Subcutaneous abdominal adipose tissue (tissue), 5 donors: ENCODE measurements at regions not wholly inside any gene's neighbourhood (a gene's known extent, or its start where the extent isn't known, plus 50 kb on each side); places are given as distances from the start of the nearest gene placed in this dataset.

Source experiments
- H3K27ac ChIP-seq: one replicate; pipeline ENCODE4 v1.7.0; 2013; ENCODE audit warnings: low read depth, mild to moderate bottlenecking, inconsistent platforms, low read length, moderate library complexity
- H3K27me3 ChIP-seq, 5 donors: one replicate each; pipeline ENCODE4 v1.7.0; 2013; ENCODE audit warnings: low read length in 5 of 5, inconsistent platforms in 1 of 5; ENCODE audit not compliant: control insufficient read depth in 5 of 5, insufficient read depth in 4 of 5
- H3K36me3 ChIP-seq, 5 donors: one replicate each; pipeline ENCODE4 v1.7.0; 2013; ENCODE audit warnings: low read length in 5 of 5; ENCODE audit not compliant: control insufficient read depth in 5 of 5, insufficient read depth in 5 of 5
- H3K4me1 ChIP-seq, 5 donors: one replicate each; pipeline ENCODE4 v1.7.0; 2013; ENCODE audit warnings: low read length in 5 of 5, mild to moderate bottlenecking in 3 of 5, moderate library complexity in 1 of 5; ENCODE audit not compliant: control insufficient read depth in 5 of 5, insufficient read depth in 5 of 5
- H3K4me3 ChIP-seq, 5 donors: one replicate each; pipeline ENCODE4 v1.7.0; 2013; ENCODE audit warnings: low read length in 5 of 5, low read depth in 1 of 5
- H3K9ac ChIP-seq, 5 donors: one replicate each; pipeline ENCODE4 v1.7.0; 2013; ENCODE audit warnings: low read length in 5 of 5, mild to moderate bottlenecking in 4 of 5, moderate library complexity in 3 of 5
- H3K9me3 ChIP-seq, 5 donors: one replicate each; pipeline ENCODE4 v1.7.0; 2013; ENCODE audit warnings: low read length in 5 of 5; ENCODE audit not compliant: control insufficient read depth in 5 of 5
- donor health status: healthy.
- donor health status: healthy.
- donor health status: healthy.
- donor health status: healthy.
- donor health status: healthy.

DNA sequence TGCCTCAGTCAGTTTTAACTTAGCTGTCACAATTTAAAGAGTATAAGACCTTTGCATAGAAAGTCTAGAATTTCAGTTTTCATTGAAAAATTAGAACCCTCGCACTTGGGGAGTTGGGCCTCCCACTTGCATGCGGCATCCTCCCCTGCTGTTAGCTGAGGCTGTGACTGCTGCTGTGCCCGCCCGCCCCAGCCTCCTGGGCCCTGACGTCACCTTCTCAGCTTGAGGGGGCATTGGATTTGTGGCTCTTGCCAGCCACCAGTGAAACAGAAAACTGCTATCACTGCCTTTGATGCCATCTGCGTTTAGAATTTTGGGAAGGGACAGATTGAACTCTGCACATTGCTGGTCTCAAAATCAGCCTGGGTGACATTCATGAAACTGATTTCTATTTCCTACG, 108.7 kb downstream of the CTTN start:
- Histone ChIP-seq H3K36me3 (no peaks in the 10 kb centered on the region), H3K4me1 (peaks cover 0 to 4% (median 0%) of the 10 kb centered on the region in 5 donors), H3K27me3 (peaks cover 0 to 6% (median 0%) of the 10 kb centered on the region in 5 donors), H3K27ac (no peak overlapping the region), H3K4me3 (no peak overlapping the region), H3K9me3 (peaks cover 2 to 14% (median 8%) of the 10 kb centered on the region in 5 donors), H3K9ac (no peak overlapping the region)

DNA sequence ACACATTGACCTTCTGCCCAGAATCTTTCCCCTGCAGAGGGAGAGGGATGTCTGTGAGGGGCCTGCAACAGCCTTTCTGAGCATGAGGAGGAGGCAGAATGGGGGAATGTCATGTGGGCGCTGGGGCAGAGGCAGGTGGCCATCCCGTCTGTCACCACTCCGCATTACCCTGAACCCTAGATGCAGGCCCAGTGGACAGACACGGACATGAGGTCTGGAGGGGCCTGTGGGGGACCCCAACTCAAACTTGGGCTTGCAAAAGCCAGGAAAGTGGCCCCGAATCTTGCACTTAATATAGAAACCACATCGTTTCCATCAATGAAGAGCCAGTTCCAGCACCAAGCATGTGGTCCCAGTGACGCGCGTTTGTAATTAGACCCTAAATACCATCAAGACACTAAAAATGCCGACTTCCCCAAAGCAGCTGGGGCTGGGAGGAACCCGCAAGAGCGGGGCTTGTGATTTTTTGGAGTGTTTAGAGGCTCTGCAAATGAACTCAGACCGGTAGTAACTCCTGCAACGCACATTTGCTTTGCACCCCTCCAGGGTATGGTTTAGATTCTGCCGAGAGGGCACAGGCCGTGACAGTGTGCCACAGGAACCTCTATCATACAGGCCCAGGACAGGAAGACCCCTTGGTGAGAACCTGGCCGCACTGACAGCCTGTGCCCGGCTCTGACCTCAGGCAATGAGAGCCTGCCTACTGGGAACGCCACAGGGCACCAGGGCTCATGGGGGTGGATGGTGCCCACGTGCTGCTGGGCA, 109.3 kb downstream of the CTTN start:
- Histone ChIP-seq H3K9ac (no peak overlapping the region), H3K4me1 (peaks cover 0 to 4% (median 0%) of the 10 kb centered on the region in 5 donors), H3K36me3 (no peaks in the 10 kb centered on the region), H3K27me3 (peaks cover 0 to 6% (median 0%) of the 10 kb centered on the region in 5 donors), H3K4me3 (no peak overlapping the region), H3K27ac (no peak overlapping the region), H3K9me3 (peaks cover 3 to 21% (median 15%) of the 10 kb centered on the region in 5 donors)

DNA sequence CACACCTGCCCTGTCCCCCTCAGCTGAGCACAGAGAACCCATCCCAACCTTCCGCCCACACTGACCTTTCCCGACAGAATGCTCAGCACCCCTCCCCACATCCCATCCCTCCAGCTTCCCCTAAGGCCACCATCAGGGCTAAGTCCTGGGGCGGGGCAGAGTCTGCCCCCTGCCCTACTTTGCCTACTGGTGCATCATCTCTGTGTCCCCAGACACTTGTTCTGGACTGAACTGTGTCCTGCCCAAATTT, 109.8 kb downstream of the CTTN start:
- H3K9ac ChIP-seq: no peak overlapping the region
- H3K27ac ChIP-seq: no peak overlapping the region
- peaks cover 0 to 6% (median 0%) of the 10 kb centered on the region in 5 donors for H3K27me3 ChIP-seq
- peaks cover 8 to 26% (median 19%) of the 10 kb centered on the region in 5 donors for H3K9me3 ChIP-seq
- peaks cover 0 to 4% (median 0%) of the 10 kb centered on the region in 5 donors for H3K4me1 ChIP-seq
- no peak overlapping the region for H3K4me3 ChIP-seq
- H3K36me3 ChIP-seq: no peaks in the 10 kb centered on the region

DNA sequence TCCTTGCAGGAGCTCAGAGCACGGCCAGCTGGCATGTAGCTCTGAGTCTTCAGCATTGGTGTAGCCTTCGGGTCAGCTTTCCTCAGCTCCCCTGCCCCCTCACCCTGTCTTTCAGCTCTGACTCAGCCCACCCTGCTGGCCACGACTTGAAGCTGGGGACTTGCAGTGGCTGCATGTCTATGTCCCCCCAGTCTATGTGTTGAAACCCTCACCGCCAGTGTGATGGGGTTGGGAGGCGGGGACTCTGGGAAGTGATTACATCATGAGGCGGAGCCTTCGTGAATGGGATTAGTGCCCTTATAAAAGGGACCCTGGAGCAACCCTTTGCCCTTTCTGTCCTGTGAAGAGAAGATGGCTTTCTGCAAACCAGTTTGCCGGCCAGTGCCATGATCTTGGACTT, 111.1 kb downstream of the CTTN start:
- H3K27ac ChIP-seq: no peak overlapping the region
- H3K36me3 ChIP-seq: no peaks in the 10 kb centered on the region
- H3K4me1 ChIP-seq: peaks cover 0 to 4% (median 0%) of the 10 kb centered on the region in 5 donors
- H3K9ac ChIP-seq: no peak overlapping the region
- peaks cover 13 to 33% (median 26%) of the 10 kb centered on the region in 5 donors for H3K9me3 ChIP-seq
- peaks cover 0 to 6% (median 0%) of the 10 kb centered on the region in 5 donors for H3K27me3 ChIP-seq
- H3K4me3 ChIP-seq: no peak overlapping the region

DNA sequence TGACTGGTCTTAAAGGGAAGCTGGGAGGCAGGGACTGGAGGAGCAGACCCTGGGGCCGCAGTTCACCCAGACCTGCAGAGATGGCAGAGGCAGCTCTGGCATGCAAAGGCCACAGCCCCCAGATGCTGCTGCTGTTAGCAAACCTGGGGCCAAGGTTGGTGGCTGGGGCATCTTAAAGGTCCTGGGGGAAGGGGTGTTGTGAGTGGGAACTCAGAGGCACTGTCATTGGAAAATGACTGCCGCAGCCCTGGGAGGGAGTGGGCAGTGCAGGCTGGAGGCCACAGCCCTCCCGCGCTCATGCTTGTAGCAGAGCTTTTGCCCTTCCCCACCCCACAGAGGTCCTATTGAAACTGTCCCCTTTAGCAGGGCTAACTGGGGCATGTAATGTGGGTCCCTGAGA, 111.8 kb downstream of the CTTN start:
- Histone ChIP-seq H3K27ac (no peak overlapping the region), H3K9ac (no peak overlapping the region), H3K36me3 (no peaks in the 10 kb centered on the region), H3K9me3 (peaks cover 13 to 33% (median 26%) of the 10 kb centered on the region in 5 donors), H3K4me3 (no peak overlapping the region), H3K4me1 (peaks cover 0 to 4% (median 0%) of the 10 kb centered on the region in 5 donors), H3K27me3 (peaks cover 0 to 6% (median 0%) of the 10 kb centered on the region in 5 donors)

DNA sequence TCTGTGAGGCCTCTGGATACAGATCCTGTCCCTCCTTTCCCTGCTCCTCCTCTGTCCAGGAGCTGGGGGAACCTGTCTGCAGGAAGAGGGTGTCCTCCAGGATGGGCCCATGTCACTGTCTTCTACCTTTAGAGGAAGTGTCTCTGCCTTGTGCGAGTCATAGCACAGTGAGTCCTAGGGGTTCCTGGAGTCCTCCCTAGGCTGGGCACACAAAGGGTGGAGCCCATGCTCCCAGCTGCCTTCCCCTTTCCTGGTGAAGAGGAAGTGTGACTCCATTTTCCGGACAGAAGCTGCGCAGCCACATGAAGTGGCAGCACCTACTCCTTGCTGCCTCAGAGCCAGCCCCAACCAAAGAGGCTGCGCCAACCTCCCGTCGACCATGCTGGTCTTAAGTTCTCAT, 112.2 kb downstream of the CTTN start:
- Histone ChIP-seq H3K36me3 (no peaks in the 10 kb centered on the region), H3K27me3 (peaks cover 0 to 6% (median 0%) of the 10 kb centered on the region in 5 donors), H3K27ac (no peak overlapping the region), H3K4me1 (peaks cover 0 to 4% (median 0%) of the 10 kb centered on the region in 5 donors), H3K9me3 (peaks cover 13 to 33% (median 26%) of the 10 kb centered on the region in 5 donors), H3K4me3 (peak overlapping the region in 1 of 5 donors; percentile 15), H3K9ac (no peak overlapping the region)

DNA sequence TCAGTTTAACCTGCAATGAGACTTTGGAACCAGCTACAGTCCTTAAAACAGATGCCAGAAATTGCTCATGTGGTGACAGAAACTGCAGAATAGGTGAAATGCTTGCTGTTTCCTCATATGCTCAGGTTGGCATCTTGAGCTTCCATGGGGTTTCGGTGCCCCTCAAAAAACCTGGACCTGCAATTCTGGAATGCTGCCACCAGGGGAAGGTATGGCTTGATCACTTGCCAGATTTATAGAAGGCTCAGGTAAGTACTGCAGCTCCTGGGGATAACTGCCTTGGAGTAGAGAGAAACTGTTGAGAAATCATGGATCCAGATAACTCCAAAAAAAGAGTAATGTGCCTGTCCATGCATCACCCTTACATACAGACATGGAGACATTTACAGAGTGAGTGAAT, 113.0 kb downstream of the CTTN start:
- peaks cover 0 to 4% (median 0%) of the 10 kb centered on the region in 5 donors for H3K4me1 ChIP-seq
- H3K9ac ChIP-seq: no peak overlapping the region
- peaks cover 0 to 6% (median 0%) of the 10 kb centered on the region in 5 donors for H3K27me3 ChIP-seq
- no peak overlapping the region for H3K4me3 ChIP-seq
- H3K36me3 ChIP-seq: no peaks in the 10 kb centered on the region
- no peak overlapping the region for H3K27ac ChIP-seq
- H3K9me3 ChIP-seq: peaks cover 13 to 33% (median 26%) of the 10 kb centered on the region in 5 donors

DNA sequence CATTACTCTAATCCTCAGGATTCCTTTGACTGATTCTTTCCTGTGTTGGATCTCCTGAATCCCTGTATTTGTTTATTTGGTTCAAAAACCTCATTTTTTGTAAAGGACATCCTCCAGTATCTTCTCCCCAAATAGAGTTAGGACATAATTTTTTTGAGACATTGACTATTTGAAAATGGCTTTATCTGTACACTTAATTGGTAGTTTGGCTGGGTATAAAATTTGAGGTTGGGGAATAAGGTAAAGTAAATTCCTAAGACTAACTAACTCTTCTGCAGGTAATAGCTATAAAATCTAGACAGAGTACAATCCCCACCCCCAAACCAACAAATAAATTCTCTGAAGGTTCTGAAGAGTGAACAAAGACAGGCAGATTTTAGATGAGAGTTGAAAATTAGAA, 114.4 kb downstream of the CTTN start:
- Histone ChIP-seq H3K9me3 (peaks cover 13 to 33% (median 26%) of the 10 kb centered on the region in 5 donors), H3K27me3 (peaks cover 0 to 6% (median 0%) of the 10 kb centered on the region in 5 donors), H3K36me3 (no peaks in the 10 kb centered on the region), H3K9ac (no peak overlapping the region), H3K4me1 (peaks cover 0 to 4% (median 0%) of the 10 kb centered on the region in 5 donors), H3K4me3 (no peak overlapping the region), H3K27ac (no peak overlapping the region)

DNA sequence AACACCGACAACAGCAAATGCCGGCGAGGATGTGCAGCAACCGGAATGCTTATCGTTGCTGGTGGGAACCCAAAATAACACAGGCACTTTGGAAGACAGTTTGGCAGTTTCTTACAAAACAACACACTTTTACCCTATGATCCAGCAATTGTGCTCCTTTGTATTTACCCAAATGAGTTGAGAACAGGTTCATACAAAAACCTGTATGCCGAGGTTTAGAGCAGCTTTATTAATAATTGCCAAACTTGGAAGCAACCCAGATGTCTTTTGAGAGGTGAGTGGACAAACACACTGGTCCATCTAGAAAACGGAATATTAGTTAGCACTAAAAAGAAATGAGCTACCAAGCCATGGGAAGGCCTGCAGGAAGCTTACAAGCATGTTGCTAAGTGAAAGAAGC, 118.9 kb downstream of the CTTN start:
- Histone ChIP-seq H3K9me3 (peaks cover 11 to 18% (median 16%) of the 10 kb centered on the region in 5 donors), H3K9ac (no peak overlapping the region), H3K27ac (no peak overlapping the region), H3K4me1 (peaks cover 0 to 10% (median 0%) of the 10 kb centered on the region in 5 donors), H3K36me3 (no peaks in the 10 kb centered on the region), H3K4me3 (no peak overlapping the region), H3K27me3 (peaks cover 0 to 14% (median 11%) of the 10 kb centered on the region in 5 donors)

DNA sequence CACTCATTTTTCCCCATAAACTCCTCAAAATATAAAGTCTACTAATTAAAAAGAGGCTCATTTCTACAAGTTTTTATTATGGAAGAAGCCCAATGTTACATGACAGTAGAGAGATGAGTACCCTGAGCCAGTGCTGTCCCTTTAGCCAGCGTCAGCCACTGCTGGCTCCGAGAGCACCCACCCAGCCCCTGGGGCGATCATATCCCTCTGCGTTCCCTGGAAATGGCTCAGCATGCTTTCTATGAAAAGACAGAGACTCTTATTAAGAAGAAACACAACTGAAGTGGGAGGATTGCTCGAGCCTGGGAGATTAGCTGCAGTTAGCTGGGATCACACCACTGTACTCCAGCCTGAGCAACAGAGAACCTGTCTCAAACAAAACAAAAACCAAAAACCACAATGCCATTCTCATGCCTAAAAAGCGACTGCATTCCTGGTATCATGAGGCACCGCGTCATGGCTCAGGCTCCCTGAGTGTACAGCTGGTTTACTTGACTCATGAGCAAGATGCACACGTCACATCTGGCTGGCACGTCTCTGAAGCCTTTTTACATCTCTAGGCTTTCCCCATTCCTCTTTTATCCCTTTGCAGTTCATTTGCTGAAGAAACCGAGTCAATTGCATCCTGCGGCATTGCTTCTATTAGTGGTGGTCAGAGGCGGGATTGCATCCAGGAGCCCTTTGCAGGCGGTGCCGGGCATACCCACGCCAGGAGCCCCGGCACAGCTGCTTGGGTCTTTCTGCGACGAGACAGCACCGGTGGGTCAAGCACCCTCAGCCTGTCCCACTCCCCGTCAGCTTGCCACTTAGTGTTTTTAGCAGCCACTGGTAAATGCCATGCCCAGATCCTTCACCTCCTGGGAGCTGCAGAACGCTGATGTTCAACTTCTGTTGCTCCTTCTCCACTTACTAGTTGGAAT, 119.9 kb downstream of the CTTN start:
- H3K9ac ChIP-seq: no peak overlapping the region
- H3K27me3 ChIP-seq: peaks cover 5 to 24% (median 18%) of the 10 kb centered on the region in 5 donors
- peaks cover 0 to 12% (median 0%) of the 10 kb centered on the region in 5 donors for H3K4me1 ChIP-seq
- no peak overlapping the region for H3K27ac ChIP-seq
- H3K36me3 ChIP-seq: no peaks in the 10 kb centered on the region
- peaks cover 4 to 8% (median 7%) of the 10 kb centered on the region in 5 donors for H3K9me3 ChIP-seq
- no peak overlapping the region for H3K4me3 ChIP-seq
